Activated naive CD8-positive, alpha-beta T cell treated with anti-CD3 and anti-CD28 coated beads, Interleukin-2, amount 50 U/mL, for 16 hours (primary cell): ENCODE measurements at regions not wholly inside any gene's neighbourhood (a gene's known extent, or its start where the extent isn't known, plus 50 kb on each side); places are given as distances from the start of the nearest gene placed in this dataset.

Experiments
- DNase-seq: peaks from one replicate; pipeline ENCODE4 v3.0.0-alpha.2; 2020; ENCODE audit warnings: low read depth, low spot score

DNA sequence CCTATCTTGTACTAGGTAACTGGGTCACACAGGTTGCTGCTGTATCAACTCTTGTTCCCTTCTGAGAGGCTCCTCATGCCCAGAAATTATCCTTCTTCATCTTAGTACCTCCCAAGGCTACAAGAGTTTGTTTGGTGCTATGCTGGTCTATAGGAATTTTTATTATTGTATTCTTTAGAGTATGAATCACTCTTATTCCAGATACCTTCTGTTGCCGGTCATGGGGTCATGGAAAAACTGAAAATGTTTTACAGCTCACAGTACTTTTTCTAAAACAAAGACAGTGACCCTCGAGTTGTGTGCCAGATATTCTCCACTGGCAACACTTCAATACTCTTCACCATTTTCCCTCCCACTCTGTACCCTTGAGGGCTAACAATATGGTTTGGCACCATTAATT lies 1598.0 kb upstream of the TMEM132C start:
- no peak for DNase-seq

DNA sequence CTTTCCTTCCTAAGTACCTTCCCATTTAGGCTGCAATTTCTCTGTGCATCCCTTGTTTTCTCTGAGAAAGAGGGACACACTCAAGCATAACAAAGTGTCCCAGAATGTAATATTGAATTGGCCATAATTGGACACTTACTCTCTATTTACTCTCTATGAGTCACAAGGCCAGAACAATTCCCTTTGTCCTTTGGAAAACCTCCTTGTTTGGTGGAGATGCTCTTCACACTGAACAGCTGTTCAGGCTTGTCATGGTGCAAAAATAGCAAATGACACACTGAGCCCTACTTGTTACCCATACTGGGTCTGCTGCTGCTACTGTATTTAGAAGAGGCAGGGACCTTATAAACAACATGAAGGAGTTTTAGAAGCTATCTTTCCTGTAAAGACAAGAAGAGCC lies 1590.5 kb upstream of the TMEM132C start:
- no peak for DNase-seq

DNA sequence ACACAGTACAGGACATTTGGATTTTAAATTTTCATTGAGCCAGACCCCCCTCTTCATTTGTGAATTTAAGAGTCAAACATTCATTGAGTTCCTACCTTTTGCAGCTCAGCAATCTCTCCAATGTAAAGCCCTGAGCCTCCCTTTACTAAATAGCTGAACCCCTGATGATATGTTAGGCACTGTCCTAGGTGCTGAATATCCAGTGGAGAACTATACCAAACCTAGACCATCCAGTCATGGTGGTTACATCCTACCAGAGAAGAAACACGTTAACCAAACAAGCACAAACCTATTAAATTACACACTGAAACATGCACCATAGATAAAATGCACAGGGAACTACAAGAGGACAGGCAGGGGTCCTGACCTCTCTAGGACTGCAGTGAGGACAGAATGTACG lies 1585.3 kb upstream of the TMEM132C start:
- no peak for DNase-seq

DNA sequence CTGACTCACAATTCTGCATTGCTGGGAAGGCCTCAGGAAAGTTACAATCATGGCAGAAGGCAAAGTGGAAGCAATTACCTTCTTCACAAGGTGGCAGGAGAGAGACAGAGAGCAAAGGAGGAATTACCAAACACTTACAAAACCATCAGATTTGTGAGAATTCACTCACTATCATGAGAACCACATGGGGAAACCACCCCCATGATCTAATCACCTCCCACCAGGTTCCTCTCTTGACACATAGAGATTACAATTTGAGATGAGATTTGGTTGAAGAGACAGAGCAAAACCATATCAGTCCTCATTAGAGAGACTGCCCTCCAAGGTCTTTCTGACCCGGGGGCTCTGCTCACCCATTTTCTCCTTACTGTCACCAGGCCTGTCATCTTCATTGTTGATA lies 1582.3 kb upstream of the TMEM132C start:
- DNase-seq = no peak

DNA sequence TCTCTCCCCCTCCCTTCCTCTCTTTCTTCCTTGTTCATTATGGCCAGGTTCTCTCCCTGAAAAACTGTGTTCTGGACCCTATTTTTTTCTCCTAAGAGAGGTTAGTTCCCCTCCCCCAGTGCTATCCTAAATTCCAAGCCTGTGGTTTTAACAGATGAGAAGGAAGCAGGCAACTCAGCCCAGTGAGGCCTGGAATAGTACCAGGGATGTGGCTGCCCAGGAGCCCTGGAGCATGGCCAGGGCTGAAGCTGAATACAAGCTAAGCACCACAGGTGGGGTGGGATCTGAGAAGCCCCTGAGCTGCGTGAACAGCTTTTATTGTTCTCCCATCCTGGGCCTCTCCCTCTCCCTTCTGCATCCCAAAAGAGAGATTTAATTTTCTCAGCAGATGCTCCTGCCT lies 1581.3 kb upstream of the TMEM132C start:
- no peak for DNase-seq

DNA sequence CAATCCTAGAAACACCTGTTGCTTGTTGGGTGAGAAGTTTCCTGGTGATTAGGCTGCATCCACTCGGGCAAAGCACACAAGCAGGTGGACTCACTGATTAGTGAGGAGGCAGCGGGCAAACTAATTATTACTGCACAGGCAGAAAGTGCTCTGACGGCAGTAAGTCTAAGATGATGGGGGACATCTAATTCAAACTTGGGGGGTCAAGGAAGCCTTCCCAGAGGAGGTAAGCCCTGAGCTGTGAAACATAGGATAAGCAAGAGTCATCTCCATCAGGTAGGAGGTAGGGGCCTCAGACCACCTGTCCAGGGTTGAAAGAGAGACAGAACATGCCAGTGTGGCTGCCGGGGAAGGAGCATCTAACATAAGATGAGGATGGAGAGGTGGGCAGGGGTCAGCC lies 1578.4 kb upstream of the TMEM132C start:
- no peak for DNase-seq

DNA sequence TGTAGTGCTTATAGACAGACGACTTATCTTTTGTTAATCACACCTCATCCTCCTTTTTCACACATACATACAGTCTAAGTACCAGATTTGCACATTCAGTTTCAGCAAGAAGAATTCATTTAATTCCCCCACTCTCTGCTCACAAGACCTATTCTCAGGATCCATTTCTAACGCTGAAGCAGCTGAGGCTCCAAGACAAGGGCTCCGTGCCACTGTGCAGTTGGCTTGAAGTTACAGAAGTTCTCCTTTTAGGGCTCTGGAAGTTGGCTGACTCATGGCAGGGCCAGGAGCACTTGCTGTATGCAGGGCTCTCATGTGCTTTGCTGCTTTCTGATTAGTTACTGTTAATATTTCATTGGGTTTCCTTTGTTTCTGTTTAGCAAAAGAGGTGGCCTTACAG lies 1566.9 kb upstream of the TMEM132C start:
- no peak for DNase-seq

DNA sequence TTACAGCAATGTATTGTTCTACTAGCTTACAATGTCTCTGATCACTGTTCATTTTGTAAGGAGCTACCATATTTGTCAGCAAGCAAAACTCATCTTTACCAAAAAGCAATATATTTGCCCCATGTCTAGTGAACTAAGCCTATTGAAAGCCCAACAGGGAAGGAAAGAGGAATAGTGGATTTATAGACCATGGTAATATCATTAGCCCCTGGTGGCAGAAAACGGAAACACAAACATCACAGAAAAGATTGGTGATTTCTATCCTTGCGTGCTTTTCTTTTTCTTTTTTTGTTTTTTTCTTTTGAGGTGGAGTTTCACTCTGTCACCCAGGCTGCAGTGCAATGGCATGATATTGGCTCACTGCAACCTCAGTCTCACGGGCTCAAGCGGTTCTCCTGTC lies 1562.4 kb upstream of the TMEM132C start:
- no peak for DNase-seq

DNA sequence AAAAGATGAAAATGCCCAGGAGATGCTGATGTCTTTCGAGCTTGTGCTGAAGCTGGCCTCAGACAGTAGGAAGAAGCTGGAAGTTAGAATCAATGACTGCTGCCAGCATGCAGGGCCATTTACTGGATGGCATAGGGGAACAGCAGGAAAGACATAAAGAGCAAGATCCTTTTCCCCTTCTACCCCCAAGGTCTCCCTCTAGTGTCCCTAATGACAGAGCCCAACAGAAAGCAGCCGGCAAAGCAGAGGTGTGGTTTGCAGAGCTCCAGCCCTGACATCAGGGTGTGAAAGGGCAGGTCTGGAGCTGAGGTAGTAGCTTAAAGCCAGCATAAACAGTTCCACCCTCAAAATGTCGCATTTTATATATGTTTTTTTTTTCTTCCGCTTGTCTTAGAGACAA lies 1560.7 kb upstream of the TMEM132C start:
- DNase-seq = no peak

DNA sequence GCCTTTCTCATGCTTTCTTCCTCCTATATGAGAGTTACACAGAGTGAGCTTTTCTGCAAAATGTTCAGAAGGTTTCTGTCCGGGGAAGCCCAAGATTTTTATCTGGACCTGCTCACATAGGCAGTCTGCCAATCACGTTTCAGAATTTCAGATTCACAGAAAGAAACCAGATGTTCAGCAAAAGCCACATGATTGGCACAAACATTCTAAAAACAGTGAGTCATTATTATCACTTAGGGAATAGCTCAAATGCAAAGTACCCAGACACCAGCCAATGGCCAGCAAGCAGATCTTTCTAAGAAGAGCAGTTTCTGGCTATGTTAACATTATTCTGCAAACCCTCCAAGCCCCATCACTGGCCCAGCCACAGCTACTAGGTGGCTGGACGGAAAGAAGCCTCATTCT lies 1558.5 kb upstream of the TMEM132C start:
- DNase-seq = no peak

DNA sequence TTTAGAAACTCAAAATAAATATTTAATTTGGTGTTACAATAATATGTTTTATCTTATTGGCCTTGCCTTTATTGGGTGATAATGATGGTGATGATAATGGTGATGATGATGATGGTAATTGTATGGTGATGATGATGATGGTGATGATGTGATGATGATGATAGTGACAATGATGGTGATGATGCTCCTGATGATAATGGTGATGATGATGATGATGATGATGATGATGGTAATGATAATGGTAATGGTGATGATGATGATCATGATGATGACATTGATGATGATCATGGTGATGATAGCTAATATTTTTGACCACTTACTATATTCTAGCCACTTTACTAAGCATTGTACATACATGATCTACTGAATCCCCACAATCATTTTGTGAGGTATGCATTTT lies 1548.6 kb upstream of the TMEM132C start:
- DNase-seq = no peak

DNA sequence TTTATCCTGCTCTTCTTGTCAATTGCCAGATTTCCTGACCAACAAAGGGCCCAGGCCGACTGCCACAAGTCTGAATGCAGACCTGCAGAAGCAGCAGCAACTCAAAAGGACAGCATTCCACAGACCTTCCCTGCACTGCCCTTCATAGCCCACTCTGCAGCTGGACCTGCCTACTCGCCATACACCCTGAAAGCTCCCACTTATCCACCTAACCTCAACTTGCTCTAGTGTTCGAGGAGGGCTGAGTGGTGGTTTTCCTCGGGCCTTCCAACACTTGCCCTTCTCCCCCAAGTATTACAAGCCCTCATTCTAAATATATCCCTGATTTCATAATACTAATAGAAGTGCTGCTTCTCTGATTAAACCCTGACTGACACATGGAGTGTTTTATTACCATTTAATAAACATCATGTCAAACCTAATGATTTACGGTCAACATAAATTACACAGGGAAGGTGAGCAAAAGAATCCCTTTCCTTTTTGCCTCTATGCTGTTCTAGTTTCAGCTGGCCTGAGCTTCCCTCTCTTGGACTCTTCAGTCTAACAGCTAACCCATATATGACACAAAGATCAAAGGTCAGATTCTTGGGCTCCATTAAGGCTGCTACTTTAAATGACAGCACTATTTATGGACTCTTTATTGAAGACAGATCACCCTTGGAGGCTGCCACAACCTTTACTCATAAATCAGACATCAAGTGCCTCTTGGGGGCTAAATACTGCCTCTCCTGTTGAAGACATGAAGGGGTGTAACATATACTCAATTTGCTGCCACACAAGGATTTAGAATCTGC lies 1546.9 kb upstream of the TMEM132C start:
- DNase-seq = no peak

DNA sequence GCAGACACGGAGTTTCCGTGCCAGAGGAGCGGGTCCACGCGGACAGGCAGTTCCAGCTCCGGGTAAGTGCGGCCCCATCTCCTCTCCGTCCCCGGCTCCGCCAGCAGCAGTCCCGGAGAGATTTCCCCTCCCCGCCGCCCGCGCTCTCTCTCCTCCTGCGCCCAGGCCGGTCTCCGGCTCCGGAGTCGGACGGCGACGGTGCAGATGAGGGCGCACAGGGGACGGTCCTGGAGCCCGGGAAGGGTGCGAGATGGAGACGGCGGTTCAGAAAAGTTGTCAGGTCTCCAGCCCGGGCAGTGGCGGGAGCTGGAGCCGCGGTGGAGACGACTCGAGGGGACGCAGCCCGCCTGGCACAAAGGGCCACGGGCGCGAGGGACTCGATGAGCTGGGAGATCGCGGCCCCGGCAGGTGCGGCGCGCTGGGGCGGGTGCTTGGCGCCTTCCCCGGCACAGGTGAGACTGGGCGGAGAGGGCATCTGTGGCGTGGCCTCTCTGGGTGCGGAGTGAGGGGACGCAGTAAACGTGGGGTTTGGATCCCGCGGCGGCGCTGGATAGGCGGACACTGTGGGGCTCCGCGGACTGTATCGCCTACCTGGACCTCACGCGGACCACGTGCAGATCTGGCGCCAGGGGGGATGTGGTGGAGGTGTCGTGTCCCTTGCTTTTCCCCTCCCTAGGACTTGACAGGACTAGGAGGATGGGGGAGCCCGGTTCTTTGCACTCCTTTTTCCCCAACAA lies 1540.3 kb upstream of the TMEM132C start:
- DNase-seq = no peak

DNA sequence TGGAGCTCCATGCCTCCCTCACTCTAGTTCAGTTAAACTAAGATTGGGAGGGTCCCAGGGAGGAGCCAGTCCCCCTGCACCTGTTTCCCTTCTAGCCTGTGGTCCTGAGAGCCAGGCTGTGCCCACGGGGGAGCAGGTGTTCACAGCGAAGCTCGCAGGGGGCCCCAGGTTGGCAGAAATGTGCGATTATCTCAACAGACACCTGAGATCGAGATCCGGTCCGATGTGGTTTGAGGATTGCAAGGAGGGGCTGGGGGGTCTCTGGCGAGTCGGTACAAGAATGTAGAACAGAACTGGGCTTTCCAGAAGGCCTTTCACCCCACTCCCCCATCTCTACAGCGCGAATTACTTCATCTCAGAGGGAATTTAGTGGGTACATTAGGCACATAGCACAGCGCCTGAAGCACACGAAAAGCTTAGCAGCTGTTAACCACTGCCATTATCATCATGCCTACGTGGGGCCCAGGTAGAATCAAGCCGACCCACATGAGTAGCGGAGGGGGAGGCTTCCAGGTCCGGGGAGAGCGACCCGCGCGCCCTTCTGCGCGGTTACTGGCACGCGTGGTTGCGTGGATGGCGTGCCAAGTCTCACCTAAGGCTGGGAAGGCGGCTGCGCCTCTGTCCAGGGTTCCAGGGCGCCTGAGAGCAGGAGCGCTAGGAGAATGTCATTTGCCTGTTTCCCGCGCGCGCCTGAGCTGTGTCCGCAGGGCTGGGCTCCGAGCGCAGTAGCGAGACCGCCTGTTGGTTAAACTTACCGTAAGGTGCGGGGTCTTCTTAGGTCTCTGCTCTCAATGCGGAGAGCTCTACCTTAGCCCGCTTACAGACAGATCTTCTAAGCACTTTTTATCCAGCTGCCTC lies 1539.5 kb upstream of the TMEM132C start:
- DNase-seq = no peak

DNA sequence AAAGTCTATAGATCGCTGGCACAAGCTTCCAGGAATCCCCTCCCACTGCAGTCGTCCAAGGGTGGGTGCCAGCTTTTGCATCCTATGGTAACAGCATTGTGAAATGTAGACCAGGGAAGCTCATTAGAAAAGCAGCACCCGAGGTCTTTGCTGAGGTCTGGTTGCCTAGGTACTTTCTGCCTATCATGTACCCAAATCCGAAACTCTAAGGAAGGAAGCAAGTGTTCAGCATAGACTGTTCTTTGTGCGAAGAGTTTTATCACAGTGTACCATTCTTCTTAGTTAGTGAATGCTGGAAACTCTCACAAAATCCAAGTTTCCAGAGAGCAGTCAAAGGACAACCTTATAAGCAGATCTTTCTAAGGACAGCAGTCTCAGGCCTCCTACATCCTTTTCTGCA lies 1532.7 kb upstream of the TMEM132C start:
- no peak for DNase-seq

DNA sequence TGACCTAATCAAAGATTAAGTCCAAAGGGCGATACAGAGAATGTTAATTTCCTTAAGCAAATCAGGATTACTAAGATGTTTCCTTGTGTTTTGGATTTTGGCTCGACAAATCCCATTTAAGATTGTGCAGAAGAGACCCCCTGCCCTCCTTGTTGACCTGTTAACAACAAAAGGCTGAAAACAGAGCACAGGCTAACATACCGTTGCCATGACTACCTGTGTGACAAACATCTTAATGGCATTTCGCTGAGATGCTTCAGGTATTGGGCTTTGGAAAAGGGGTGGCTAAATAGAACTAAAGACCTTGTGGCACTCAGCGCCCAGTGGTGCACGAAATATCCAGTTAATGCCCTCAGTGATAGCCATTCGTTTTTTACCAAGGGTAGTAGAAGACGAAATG lies 1532.3 kb upstream of the TMEM132C start:
- no peak for DNase-seq

DNA sequence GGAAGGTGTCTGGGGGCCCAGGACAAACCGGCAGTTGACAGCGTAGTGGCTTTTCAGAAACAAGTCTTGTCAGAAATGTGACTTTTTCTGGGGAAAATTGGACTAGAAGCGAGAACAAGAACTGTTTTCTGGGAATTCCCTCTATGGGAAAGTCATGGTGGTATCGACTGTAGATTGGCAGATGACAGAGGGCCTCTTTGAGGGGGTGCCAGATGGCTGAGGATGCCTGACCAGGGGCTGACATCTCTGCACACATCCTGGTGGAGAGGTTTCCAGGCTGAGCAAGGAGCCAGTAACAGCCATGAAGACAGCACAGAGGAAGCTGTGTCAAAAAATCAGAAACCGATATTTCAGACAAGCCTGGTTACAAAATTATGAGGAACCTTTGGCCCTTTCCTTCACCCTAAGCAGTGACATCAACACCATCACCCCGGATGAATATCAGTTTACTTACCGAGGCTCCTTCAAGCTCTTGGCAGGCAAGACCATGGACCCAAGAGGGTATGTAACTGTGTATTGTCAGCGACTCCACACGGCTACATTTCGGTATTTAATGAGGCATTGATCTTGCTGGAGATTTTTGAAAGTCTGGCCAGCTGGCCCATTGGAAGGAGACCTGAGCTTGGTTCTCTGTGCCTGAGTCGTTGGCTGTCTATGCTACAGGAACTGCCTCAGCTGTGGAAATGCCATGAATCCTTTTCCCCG lies 1525.3 kb upstream of the TMEM132C start:
- no peak for DNase-seq

DNA sequence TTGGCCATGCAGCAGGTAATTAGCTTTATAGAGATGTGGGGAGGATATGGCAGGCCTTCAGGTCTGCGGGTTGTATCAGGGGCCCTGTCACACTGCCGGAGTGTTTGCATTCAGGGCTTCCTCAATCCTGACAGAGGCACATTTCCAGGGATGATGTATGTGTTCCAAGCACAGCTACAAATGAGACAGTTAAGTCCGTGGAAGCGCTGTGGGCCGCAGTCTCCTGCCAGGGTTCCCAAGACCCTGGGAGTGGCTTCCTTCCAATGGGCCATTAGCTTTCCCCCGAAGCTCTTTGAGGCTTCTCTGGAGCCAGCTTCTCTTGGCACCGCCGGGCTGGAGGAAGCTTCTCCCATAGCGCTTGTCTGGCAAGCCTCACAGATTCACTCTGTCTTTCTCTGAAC lies 1524.7 kb upstream of the TMEM132C start:
- DNase-seq = no peak

DNA sequence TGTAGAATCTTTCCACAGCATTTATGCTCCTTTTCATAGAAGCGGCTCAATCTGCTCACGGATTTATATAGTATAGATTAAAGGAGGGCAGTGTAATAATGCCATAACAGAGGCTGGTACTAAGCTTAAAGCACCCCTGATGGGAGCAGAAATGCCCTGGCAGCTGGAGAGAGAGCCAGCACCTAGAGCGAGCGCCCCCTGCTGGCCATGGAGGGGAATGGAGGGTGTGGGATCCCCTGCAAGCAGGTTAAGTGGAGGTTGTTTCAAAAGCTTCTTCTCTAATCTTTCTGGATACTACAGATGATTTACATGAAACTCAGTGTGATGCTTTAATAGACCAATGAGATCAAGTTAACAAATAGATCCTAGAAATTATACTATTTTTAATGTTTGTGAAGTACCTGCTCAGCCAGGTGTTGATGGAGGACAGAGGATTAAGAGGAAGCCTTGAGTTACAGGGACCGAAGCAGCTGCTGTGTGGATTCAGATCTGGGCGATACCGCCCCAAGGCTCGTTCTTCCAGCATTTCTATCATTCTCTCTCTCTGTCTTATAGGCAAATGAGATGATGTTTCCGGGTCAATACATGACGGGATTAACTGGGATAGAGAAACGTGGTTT lies 1519.3 kb upstream of the TMEM132C start:
- DNase-seq = no peak

DNA sequence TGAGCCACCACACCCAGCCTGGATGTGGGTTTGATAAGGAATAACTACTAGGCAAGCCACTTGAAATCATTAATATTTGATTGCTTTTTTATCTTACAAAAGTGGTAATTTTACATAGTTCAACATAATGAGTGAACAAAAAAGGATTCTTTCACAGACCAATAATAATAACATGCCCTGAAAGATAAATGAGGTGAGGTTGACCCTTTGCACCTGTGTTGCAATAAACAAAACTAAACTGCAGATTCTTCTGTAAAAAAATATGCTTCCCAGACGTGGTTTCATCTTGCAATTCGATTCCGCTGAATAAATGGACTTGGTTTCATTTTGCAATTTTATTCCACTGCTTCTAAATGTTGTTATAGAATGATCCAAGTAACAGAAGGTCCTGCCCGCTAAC lies 1514.9 kb upstream of the TMEM132C start:
- no peak for DNase-seq

DNA sequence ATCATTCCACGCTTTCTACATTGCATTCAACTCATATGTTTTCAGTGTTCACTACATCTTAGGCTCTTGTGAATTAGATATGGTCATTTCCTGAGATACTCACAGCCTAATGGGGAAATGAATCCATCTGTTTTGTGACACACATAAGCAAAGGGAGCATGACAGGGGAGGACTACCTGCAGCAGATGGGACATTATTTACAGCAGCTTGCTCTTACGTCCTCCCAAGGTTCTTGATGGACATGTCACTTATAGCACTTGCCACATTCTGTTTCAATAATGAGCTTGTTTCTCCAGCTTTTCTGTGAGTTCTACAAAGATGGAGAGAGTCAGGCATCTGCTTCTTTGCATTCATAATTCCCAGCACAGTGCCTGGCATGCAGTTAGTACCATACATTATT lies 1509.6 kb upstream of the TMEM132C start:
- no peak for DNase-seq
